ENCODE measurements at regions not wholly inside any gene's neighbourhood (a gene's known extent, or its start where the extent isn't known, plus 50 kb on each side); places are given as distances from the start of the nearest gene placed in this dataset.

DNA sequence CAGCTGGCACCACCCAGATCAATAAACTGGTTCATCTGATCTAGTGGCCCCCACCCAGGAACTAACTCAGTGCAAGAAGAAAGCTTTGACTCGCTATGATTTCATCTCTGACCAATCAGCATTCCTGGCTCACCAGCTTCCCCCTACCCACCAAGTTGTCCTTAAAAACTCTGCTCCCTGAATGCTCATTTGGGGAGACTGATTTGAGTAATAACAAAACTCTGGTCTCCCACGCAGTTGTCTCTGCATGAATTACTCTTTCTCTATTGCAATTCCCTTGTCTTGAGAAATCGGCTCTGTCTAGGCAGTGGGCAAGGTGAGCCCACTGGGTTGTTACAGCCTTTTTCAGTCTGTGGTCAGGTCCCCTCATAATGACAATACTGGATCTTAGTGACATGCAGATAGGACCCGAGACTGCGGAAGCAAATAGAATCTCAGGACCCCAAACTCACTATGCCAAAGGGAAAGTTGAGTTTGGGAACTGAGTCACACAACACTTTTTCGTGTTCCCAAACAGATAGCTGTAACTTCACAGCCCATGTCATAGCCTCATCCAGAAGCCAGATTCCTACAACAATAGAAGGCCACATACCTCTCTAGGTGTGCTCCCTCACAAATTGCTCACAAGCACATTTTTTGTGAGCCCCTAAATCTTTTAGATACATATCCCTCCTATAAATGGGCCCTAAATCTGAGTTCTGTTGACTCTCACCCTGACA is 175.2 kb upstream of the RAI14 start:
- TF ChIP-seq MAX (IDR thresholded peaks at IDR 0.05), result no peak
- no peak for TF ChIP-seq EP300 (IDR thresholded peaks at IDR 0.05; ENCODE audit: borderline replicate concordance)
- TF ChIP-seq YY1 (IDR thresholded peaks at IDR 0.05; ENCODE audit: low read depth), result no peak
- TF ChIP-seq, protein P1, sequence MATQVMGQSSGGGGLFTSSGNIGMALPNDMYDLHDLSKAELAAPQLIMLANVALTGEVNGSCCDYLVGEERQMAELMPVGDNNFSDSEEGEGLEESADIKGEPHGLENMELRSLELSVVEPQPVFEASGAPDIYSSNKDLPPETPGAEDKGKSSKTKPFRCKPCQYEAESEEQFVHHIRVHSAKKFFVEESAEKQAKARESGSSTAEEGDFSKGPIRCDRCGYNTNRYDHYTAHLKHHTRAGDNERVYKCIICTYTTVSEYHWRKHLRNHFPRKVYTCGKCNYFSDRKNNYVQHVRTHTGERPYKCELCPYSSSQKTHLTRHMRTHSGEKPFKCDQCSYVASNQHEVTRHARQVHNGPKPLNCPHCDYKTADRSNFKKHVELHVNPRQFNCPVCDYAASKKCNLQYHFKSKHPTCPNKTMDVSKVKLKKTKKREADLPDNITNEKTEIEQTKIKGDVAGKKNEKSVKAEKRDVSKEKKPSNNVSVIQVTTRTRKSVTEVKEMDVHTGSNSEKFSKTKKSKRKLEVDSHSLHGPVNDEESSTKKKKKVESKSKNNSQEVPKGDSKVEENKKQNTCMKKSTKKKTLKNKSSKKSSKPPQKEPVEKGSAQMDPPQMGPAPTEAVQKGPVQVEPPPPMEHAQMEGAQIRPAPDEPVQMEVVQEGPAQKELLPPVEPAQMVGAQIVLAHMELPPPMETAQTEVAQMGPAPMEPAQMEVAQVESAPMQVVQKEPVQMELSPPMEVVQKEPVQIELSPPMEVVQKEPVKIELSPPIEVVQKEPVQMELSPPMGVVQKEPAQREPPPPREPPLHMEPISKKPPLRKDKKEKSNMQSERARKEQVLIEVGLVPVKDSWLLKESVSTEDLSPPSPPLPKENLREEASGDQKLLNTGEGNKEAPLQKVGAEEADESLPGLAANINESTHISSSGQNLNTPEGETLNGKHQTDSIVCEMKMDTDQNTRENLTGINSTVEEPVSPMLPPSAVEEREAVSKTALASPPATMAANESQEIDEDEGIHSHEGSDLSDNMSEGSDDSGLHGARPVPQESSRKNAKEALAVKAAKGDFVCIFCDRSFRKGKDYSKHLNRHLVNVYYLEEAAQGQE (IDR thresholded peaks at IDR 0.05; ENCODE audit: low read depth), result no peak
- TF ChIP-seq CREB1 (IDR thresholded peaks at IDR 0.05; ENCODE audit: low read depth), result no peak
- TF ChIP-seq TCF12 (IDR thresholded peaks at IDR 0.05; ENCODE audit: low read depth), result no peak
- TF ChIP-seq EGR1 (IDR thresholded peaks at IDR 0.05), result no peak
- no peak for TF ChIP-seq TAF1 (IDR thresholded peaks at IDR 0.05; ENCODE audit: low read depth)
- no peak for TF ChIP-seq RAD21 (IDR thresholded peaks at IDR 0.05; ENCODE audit: low read depth)
- TF ChIP-seq FOXM1 (IDR thresholded peaks at IDR 0.05; ENCODE audit: borderline replicate concordance, low read depth), result no peak
- TF ChIP-seq USF1 (IDR thresholded peaks at IDR 0.05), result no peak
- TF ChIP-seq ZBTB7A (IDR thresholded peaks at IDR 0.05; ENCODE audit: low read depth), result no peak
- no peak for TF ChIP-seq TEAD4 (IDR thresholded peaks at IDR 0.05)
- no peak for TF ChIP-seq NFIC (IDR thresholded peaks at IDR 0.05)
- TF ChIP-seq CEBPB (IDR thresholded peaks at IDR 0.05), result no peak

- TF ChIP-seq FOXM1 (IDR thresholded peaks at IDR 0.05; ENCODE audit: borderline replicate concordance, low read depth), result no peak
- TF ChIP-seq, protein P1 (IDR thresholded peaks at IDR 0.05; ENCODE audit: low read depth), result no peak
- no peak for TF ChIP-seq EP300 (IDR thresholded peaks at IDR 0.05; ENCODE audit: borderline replicate concordance)
- TF ChIP-seq TAF1 (IDR thresholded peaks at IDR 0.05; ENCODE audit: low read depth), result no peak
- no peak for TF ChIP-seq MAX (IDR thresholded peaks at IDR 0.05)
- TF ChIP-seq CEBPB (IDR thresholded peaks at IDR 0.05), result no peak
- TF ChIP-seq TCF12 (IDR thresholded peaks at IDR 0.05; ENCODE audit: low read depth), result no peak
- TF ChIP-seq ZBTB7A (IDR thresholded peaks at IDR 0.05; ENCODE audit: low read depth), result no peak
- no peak for TF ChIP-seq CREB1 (IDR thresholded peaks at IDR 0.05; ENCODE audit: low read depth)
- TF ChIP-seq TEAD4 (IDR thresholded peaks at IDR 0.05), result no peak
- TF ChIP-seq EGR1 (IDR thresholded peaks at IDR 0.05), result no peak
- no peak for TF ChIP-seq USF1 (IDR thresholded peaks at IDR 0.05)
- no peak for TF ChIP-seq RAD21 (IDR thresholded peaks at IDR 0.05; ENCODE audit: low read depth)
- TF ChIP-seq YY1 (IDR thresholded peaks at IDR 0.05; ENCODE audit: low read depth), result no peak
- no peak for TF ChIP-seq NFIC (IDR thresholded peaks at IDR 0.05)
Measured at GRCh38 chr5:34483442-34484033, 172.6 kb upstream of the RAI14 start.

DNA sequence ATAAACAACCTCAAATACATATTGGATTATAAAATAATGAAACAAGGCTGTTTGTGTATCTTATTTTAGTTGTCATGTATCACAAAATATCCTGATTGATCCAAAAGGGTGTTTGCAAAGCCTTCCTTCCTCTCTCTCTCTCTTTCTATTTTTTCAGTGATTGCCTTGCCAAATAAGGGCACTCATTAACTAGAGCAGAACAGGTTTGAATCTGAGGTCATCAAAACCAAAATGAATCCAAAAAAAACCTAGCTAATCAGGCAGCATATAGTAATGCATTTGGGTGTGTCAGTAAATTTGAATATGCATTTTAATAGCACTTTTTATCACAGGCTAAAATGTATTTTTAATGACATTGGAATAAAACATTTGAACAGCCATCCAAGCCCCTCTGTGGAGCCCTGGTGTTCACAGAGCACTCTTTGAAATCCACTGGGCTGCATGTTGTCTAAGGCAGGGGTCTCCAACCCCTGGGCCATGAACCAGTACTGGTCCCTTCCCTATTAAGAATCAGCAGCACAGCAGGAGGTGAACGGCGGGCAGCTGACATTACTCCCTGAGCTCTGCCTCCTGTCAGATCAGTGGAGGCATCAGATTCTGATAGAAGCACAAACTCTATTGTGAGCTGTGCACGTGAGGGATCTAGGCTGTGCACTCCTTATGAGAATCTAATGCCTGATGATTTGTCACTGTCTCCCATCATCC is 171.8 kb upstream of the RAI14 start:
- TF ChIP-seq EGR1 (IDR thresholded peaks at IDR 0.05), result no peak
- TF ChIP-seq CREB1 (IDR thresholded peaks at IDR 0.05; ENCODE audit: low read depth), result no peak
- TF ChIP-seq NFIC (IDR thresholded peaks at IDR 0.05), result no peak
- no peak for TF ChIP-seq TCF12 (IDR thresholded peaks at IDR 0.05; ENCODE audit: low read depth)
- no peak for TF ChIP-seq TAF1 (IDR thresholded peaks at IDR 0.05; ENCODE audit: low read depth)
- TF ChIP-seq TEAD4 (IDR thresholded peaks at IDR 0.05), result no peak
- TF ChIP-seq YY1 (IDR thresholded peaks at IDR 0.05; ENCODE audit: low read depth), result no peak
- TF ChIP-seq CEBPB (IDR thresholded peaks at IDR 0.05), result no peak
- TF ChIP-seq ZBTB7A (IDR thresholded peaks at IDR 0.05; ENCODE audit: low read depth), result no peak
- no peak for TF ChIP-seq RAD21 (IDR thresholded peaks at IDR 0.05; ENCODE audit: low read depth)
- no peak for TF ChIP-seq USF1 (IDR thresholded peaks at IDR 0.05)
- TF ChIP-seq FOXM1 (IDR thresholded peaks at IDR 0.05; ENCODE audit: borderline replicate concordance, low read depth), result no peak
- no peak for TF ChIP-seq MAX (IDR thresholded peaks at IDR 0.05)
- no peak for TF ChIP-seq EP300 (IDR thresholded peaks at IDR 0.05; ENCODE audit: borderline replicate concordance)
- TF ChIP-seq, protein P1 (IDR thresholded peaks at IDR 0.05; ENCODE audit: low read depth), result no peak
